CD4-positive, alpha-beta T cell treated with Interleukin-15 for 4 hours (primary cell): ENCODE measurements at regions not wholly inside any gene's neighbourhood (a gene's known extent, or its start where the extent isn't known, plus 50 kb on each side); places are given as distances from the start of the nearest gene placed in this dataset.

Experiments
- DNase-seq: peaks from one replicate; pipeline ENCODE4 v3.0.0-alpha.2; 2020; ENCODE audit warnings: low spot score

DNA sequence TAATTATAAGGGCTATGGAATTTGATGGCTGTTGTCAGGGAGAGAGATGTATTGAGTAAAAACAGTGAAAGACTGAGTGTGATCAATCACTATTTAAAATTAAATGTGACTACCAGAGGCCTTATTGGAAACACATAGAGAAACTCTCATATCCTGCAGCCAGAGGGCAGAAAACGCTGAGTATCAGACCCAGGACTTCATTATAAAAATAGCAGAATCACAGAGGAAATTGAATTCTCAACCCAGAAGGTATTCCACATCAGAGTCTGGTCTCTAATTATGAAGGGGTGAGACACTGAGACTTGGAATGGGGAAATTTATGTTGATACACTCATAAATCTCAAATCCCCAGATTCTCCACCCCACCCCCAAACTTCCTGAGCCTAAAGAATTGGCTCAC, 69.5 kb upstream of the IL6 start:
- DNase-seq = no peak

DNA sequence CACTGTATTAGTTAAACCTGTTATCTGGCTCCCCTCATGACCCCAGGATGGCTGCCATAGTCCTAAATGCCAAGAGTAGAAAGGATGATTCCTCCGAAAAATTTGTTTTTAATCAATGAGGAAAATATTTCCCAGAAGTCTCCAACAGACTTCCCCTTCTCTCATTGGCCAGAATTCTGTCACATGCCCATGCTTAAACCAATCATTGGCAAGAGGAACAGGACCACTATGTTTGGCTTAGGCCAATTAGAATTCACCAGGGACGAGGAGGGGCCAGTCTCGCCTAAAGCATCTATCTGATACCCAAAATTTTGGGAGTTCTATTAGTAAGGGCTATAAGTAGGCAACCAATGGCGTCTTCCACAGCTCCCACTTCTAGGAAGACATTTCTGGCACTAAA, 71.2 kb upstream of the IL6 start:
- DNase-seq = no peak

GRCh38 chr7:22654831-22655230, 72.2 kb upstream of the IL6 start:
- DNase-seq = no peak

DNA sequence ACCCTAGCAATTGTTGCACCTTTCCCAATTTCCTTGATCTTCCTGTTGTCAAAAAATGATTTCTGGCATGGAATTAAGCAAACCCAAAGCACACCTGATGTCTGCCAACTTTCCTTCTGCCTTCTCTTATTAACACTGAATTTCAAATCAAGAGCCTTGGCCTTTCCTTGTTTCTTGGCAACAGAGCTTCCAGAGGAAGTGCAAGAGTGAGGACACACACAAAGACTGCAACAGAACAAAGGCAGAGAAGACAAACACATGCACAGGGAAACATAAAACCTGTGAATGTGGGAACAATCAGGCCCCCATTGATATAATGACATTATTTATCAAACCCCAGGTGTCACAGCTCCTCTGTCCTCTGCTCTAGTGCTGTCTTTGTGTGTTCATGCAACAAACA, 73.0 kb upstream of the IL6 start:
- no peak for DNase-seq

- DNase-seq = no peak
Observed at GRCh38 chr7:22651534-22652243, 75.3 kb upstream of the IL6 start.

GRCh38 chr7:22651036-22651435, 76.0 kb upstream of the IL6 start:
- no peak for DNase-seq

DNA sequence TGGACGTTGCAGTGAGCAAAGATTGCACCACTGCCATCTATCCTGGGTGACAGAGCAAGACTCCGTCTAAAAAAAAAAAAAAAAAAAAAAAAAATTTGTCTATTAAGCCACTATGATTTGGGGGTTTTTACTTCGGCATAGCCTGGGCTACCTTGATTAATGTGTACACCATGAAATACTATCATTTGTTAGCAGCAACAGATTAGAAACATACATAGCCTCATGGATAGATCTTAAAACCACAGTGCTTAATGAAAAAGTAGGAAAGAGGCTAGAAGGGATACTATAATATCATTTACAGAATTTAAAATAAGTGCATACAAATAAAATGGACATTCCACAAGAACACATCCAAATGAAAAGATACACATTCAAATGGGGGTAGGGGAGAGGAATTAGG, 77.3 kb upstream of the IL6 start:
- DNase-seq = no peak

- DNase-seq = no peak
Observed at GRCh38 chr7:22647451-22648257, 79.3 kb upstream of the IL6 start.

DNA sequence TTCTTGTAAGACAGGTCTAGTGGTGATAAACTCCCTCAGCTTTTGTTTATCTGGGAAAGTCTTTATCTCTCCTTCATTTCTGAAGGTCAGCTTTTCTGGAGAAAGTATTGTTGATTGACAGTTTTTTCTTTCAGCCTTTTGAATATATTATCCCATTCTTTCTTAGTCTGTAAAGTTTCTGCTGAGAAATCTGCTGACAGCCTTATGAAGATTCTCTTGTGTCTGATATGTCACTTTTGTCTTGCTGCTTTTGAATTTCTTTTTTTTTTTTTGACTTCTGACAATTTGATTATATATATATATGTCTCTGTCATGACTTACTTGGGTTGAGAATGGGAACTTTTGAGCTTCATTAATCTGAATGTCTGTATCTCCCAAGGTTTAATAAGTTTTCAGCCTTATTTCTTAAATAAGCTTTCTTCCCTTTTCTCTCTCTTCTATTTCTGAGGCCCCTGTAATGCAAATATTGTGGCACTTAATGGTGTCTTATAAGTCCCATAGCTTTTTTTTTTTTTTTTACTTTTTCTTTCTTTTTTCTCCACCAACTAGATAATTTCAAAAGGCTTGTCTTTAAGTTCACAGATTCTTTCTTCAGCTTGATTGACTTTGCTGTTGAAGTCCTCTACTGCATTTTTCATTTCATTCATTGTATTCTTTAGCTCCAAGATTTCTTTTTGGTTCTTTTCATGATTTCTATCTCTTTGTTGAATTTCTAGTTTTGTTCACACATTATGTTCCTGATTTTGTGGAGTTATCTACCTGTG, 81.4 kb upstream of the IL6 start:
- no peak for DNase-seq

GRCh38 chr7:22642454-22642853, 84.5 kb upstream of the IL6 start:
- no peak for DNase-seq

- no peak for DNase-seq
Observed at GRCh38 chr7:22640269-22640668, 86.7 kb upstream of the IL6 start.

DNA sequence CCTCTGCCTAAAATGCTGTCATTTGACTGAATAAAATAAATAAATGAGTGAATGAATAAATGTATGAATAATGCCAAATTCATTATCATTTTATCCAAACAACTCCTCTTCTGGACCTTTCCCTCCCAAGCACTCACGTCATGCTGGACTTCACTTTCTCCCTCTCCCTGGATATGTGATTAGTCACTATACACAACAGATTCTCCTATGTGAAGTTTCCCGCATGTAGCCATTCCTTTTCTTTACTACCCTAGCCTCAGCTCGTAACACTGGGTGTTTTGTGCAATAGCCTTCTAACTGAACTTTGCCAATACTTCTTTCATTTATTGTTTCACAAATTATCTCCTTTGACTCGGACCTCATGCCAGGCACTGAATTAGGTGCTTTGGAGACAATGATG, 87.6 kb upstream of the IL6 start:
- no peak for DNase-seq

DNA sequence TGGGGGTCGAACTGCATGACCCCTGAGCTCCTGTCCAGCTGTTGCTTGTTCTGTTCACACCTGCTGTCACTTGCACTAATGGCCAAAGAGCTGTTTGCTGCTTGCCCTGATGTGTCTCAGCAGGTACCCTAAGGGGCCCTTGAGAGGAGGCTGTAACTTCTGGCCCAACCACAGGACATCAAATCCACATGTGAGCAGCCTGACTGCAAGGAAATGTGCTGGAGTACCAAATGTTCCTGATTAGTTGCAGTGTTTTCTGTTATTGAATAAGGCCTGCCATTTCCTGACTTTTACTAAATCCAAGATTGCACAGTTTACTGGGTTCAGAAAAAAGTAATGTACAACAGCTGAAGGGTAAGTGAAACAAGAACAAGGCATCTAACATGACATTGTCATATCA, 91.7 kb upstream of the IL6 start:
- DNase-seq = no peak

- no peak for DNase-seq
Observed at GRCh38 chr7:22633954-22634474, 93.0 kb upstream of the IL6 start.

DNA sequence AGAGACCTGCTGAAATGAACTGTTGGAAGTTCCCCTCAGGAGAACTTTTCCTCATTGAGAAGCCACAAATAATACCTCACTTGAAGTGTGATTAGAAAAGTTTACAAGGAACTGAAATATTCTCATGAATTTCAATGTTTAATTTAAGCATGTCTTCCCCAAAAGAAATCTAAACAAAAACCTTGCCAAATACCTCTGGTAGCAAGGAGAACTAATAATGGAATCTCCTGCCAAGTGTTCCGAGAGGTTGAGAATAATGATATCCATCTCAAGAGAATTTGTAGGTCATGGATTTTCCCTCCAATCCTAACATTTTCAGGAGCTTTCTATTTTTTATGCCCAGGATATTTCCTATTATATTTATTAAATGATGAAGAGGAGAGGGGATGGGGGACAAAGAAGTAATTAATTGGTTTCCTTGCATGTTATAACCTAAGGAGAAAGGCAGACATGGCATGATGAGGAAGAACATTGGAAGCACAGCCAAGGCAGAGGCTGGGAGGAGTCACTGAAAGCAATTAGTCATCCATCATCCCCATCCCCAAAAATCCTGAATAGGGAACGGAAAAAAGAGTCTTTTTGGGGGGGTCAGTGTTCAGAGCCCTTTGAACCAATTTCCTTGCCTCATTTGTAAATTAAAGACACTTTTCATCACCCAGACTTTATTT, 93.6 kb upstream of the IL6 start:
- no peak for DNase-seq

- no peak for DNase-seq
Observed at GRCh38 chr7:22632674-22633073, 94.3 kb upstream of the IL6 start.

DNA sequence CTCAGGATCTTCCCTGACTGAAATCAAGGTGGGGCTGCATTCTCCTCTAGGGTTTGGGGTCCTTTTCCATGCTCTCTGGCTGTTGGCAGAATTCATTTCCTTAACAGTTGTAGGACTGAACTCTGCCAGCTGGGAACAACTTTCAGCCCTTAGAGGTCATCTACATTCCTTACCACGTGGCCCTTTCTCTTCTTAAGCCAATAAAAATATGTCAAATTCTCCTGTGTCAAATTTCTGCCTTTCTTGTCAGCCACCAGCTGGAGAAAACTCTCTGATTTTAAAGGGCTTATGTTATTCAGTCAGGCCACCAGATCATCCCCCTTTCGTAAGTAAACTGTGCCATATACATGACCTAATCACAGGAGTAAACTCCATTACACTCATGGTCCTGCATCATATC, 95.3 kb upstream of the IL6 start:
- no peak for DNase-seq

DNA sequence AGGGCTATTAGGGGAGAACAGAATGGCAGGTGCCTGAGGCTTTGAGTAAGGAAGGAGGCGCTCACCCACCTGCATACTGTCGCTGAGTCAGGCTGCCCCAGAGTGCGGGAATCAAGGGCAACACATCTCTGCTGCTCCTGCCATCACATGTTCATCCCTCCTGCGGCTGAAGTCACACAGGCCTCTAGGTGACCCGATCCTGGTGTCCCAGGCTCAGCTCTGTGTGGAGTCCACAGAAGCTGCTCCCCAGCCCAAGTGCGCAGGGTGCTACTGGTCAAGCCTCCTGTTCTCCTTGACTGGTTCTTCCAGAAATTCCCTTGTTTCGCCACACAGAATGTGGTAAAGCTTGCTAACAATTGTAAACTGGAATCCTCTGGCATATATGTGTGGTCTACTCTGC, 96.9 kb upstream of the IL6 start:
- DNase-seq = no peak

- DNase-seq = no peak
Observed at GRCh38 chr7:22629056-22629455, 97.9 kb upstream of the IL6 start.

- no peak for DNase-seq
Observed at GRCh38 chr7:22628112-22628511, 98.9 kb upstream of the IL6 start.

- no peak for DNase-seq
Observed at GRCh38 chr7:22627136-22627535, 99.9 kb upstream of the IL6 start.

- DNase-seq = no peak
Observed at GRCh38 chr7:22625251-22625650, 101.7 kb upstream of the IL6 start.
